GM12878 (cell line): ENCODE measurements at regions not wholly inside any gene's neighbourhood (a gene's known extent, or its start where the extent isn't known, plus 50 kb on each side); places are given as distances from the start of the nearest gene placed in this dataset.

Experiments used
- CTCF ChIP-seq, 3 experiments: IDR thresholded peaks in 2 of 3; conservative IDR thresholded peaks in 1 of 3; 2 replicates each; pipeline ENCODE4 v1.5.1; 2011; ENCODE audit warnings: low read depth in 3 of 3, low read length in 3 of 3, mild to moderate bottlenecking in 3 of 3, control low read depth in 2 of 3, moderate library complexity in 2 of 3, inconsistent platforms in 1 of 3, mixed read lengths in 1 of 3; ENCODE audit not compliant: control insufficient read depth in 2 of 3, insufficient read depth in 1 of 3; ENCODE audit errors: extremely low read depth in 1 of 3
- EP300 ChIP-seq, 2 experiments: fragments of 150-350 bp in 1 of 2; IDR thresholded peaks; 2 replicates each; pipeline ENCODE4 v1.6.1; 2011 to 2012; ENCODE audit warnings: low read depth in 2 of 2, low read length in 2 of 2, borderline replicate concordance in 1 of 2, improper control_type of control experiment in 1 of 2, inconsistent platforms in 1 of 2; ENCODE audit not compliant: control insufficient read depth in 1 of 2
- EZH2 ChIP-seq: IDR thresholded peaks from 2 replicates; pipeline ENCODE4 v1.6.1; 2012; ENCODE audit warnings: low read depth, mild to moderate bottlenecking, control low read depth, inconsistent platforms, low read length, borderline replicate concordance; ENCODE audit not compliant: control insufficient read depth
- FOXM1 ChIP-seq: IDR thresholded peaks from 2 replicates; pipeline ENCODE4 v1.6.1; 2012; ENCODE audit warnings: low read depth, mild to moderate bottlenecking, inconsistent platforms, low read length, moderate library complexity
- IKZF1 ChIP-seq: fragments of 450-650 bp; conservative IDR thresholded peaks from 2 replicates; pipeline ENCODE4 v1.6.1; 2017; ENCODE audit warnings: antibody characterized with exemption, mild to moderate bottlenecking
- JUND ChIP-seq: IDR thresholded peaks from 2 replicates; pipeline ENCODE4 v1.6.1; 2012; ENCODE audit warnings: low read depth, mild to moderate bottlenecking, low read length, improper control_type of control experiment, moderate library complexity
- NRF1 ChIP-seq: conservative IDR thresholded peaks from 2 replicates; pipeline ENCODE4 v1.6.1; 2011; ENCODE audit warnings: mild to moderate bottlenecking, low read depth, low read length, improper control_type of control experiment
- RBBP5 ChIP-seq: fragments of 200-600 bp; sonication (generic); conservative IDR thresholded peaks from 2 replicates; pipeline ENCODE4 v1.6.1; 2016
- RCOR1 ChIP-seq: conservative IDR thresholded peaks from 2 replicates; pipeline ENCODE4 v1.6.1; 2012; ENCODE audit warnings: low read depth, low read length, improper control_type of control experiment
- TF ChIP-seq, protein P1 (sequence below): IDR thresholded peaks from 2 replicates; pipeline ENCODE4 v1.6.1; 2012; ENCODE audit warnings: improper control_type of control experiment, low read depth, low read length; ENCODE audit not compliant: insufficient replicate concordance
- TF ChIP-seq, protein P2 (sequence below): IDR thresholded peaks from 2 replicates; pipeline ENCODE4 v1.6.1; 2012; ENCODE audit warnings: low read length, inconsistent platforms

DNA sequence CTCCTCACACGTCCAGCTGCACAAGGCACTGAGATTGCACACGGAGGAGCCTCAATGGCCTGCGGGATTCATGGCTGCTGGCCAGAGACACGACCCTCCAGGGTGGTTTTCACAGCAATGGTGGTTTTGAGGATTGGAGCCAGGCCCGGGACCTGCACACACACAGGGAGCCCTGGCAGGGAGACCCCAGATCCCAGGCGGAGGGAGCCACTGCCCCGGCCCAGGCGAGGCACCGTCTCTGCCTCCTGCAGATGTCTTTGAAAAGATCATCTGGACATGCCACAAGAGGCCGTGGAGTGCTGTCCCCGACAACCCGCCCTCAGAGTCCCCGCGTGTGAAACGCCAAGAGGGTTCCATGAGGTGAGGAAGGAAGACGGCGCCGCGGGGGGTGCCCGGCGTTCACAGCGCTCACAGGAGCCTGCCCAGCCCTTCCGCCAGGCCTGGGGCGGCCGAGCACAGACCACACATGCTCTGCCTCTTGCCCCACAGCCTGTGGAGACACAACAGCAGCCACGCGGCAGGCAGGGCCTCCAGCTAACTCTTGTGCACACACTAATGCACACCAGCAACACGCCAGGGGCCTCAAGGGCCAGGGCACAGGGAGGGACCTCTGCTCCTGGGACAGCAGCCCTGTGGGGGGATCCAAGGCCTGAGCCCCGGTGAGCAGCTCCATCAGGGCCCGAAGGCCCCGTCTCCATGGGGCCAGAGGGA, 72.8 kb upstream of the CTDP1 start:
- TF ChIP-seq RBBP5 (no peak), EP300 (IDR thresholded peaks at IDR 0.05; ENCODE audit: borderline replicate concordance in 1 of 2, control insufficient read depth in 1 of 2, low read depth in 2 of 2, low read length in 2 of 2) (no peak), EZH2 (no peak), NRF1 (no peak), IKZF1 (no peak), RCOR1 (no peak), JUND (no peak), CTCF (IDR thresholded peaks at IDR 0.05 in 2 of 3, conservative IDR thresholded peaks at IDR 0.05 in 1 of 3; ENCODE audit: control insufficient read depth in 2 of 3, extremely low read depth in 1 of 3, insufficient read depth in 1 of 3, low read depth in 3 of 3, low read length in 3 of 3) (no peak), FOXM1 (no peak)
- TF ChIP-seq, protein P1, sequence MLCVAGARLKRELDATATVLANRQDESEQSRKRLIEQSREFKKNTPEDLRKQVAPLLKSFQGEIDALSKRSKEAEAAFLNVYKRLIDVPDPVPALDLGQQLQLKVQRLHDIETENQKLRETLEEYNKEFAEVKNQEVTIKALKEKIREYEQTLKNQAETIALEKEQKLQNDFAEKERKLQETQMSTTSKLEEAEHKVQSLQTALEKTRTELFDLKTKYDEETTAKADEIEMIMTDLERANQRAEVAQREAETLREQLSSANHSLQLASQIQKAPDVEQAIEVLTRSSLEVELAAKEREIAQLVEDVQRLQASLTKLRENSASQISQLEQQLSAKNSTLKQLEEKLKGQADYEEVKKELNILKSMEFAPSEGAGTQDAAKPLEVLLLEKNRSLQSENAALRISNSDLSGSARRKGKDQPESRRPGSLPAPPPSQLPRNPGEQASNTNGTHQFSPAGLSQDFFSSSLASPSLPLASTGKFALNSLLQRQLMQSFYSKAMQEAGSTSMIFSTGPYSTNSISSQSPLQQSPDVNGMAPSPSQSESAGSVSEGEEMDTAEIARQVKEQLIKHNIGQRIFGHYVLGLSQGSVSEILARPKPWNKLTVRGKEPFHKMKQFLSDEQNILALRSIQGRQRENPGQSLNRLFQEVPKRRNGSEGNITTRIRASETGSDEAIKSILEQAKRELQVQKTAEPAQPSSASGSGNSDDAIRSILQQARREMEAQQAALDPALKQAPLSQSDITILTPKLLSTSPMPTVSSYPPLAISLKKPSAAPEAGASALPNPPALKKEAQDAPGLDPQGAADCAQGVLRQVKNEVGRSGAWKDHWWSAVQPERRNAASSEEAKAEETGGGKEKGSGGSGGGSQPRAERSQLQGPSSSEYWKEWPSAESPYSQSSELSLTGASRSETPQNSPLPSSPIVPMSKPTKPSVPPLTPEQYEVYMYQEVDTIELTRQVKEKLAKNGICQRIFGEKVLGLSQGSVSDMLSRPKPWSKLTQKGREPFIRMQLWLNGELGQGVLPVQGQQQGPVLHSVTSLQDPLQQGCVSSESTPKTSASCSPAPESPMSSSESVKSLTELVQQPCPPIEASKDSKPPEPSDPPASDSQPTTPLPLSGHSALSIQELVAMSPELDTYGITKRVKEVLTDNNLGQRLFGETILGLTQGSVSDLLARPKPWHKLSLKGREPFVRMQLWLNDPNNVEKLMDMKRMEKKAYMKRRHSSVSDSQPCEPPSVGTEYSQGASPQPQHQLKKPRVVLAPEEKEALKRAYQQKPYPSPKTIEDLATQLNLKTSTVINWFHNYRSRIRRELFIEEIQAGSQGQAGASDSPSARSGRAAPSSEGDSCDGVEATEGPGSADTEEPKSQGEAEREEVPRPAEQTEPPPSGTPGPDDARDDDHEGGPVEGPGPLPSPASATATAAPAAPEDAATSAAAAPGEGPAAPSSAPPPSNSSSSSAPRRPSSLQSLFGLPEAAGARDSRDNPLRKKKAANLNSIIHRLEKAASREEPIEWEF = no peak
- TF ChIP-seq, protein P2, sequence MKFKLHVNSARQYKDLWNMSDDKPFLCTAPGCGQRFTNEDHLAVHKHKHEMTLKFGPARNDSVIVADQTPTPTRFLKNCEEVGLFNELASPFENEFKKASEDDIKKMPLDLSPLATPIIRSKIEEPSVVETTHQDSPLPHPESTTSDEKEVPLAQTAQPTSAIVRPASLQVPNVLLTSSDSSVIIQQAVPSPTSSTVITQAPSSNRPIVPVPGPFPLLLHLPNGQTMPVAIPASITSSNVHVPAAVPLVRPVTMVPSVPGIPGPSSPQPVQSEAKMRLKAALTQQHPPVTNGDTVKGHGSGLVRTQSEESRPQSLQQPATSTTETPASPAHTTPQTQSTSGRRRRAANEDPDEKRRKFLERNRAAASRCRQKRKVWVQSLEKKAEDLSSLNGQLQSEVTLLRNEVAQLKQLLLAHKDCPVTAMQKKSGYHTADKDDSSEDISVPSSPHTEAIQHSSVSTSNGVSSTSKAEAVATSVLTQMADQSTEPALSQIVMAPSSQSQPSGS = no peak
